Keratinocyte (primary cell): ENCODE measurements at regions not wholly inside any gene's neighbourhood (a gene's known extent, or its start where the extent isn't known, plus 50 kb on each side); places are given as distances from the start of the nearest gene placed in this dataset.

Experiments
- DNase-seq: peaks from one replicate; pipeline ENCODE4 v3.0.0-alpha.2; 2011; ENCODE audit warnings: low read depth, missing footprints, low spot score
- FAIRE-seq: peaks from 2 replicates; lab custom pipeline; 2011; peaks lifted over from hg19 to GRCh38; lab: Jason Lieb, UNC
- H2AFZ ChIP-seq: 2 replicates; pipeline ENCODE4 v1.6.0; 2012; ENCODE audit warnings: low read length, control low read depth, inconsistent platforms; ENCODE audit not compliant: control insufficient read depth
- H3K27ac ChIP-seq: 2 replicates; pipeline ENCODE4 v1.5.1; 2011; ENCODE audit warnings: low read length; ENCODE audit not compliant: control insufficient read depth, insufficient read depth
- H3K27me3 ChIP-seq: 3 replicates; pipeline ENCODE4 v1.6.0; 2011; ENCODE audit warnings: low read length; ENCODE audit not compliant: control insufficient read depth, insufficient read depth; ENCODE audit errors: extremely low read depth
- H3K36me3 ChIP-seq, 2 experiments: 2 replicates in 1 of 2; 3 replicates in 1 of 2; pipeline ENCODE4 v1.5.1; 2011; ENCODE audit warnings: low read length in 2 of 2, mild to moderate bottlenecking in 1 of 2; ENCODE audit not compliant: control insufficient read depth in 2 of 2, insufficient read depth in 2 of 2; ENCODE audit errors: extremely low read depth in 1 of 2
- H3K4me1 ChIP-seq: 3 replicates; pipeline ENCODE4 v1.5.1; 2011; ENCODE audit warnings: low read length; ENCODE audit not compliant: control insufficient read depth, insufficient read depth; ENCODE audit errors: extremely low read depth
- H3K4me2 ChIP-seq: 3 replicates; pipeline ENCODE4 v1.6.0; 2011; ENCODE audit warnings: low read depth, low read length; ENCODE audit not compliant: control insufficient read depth, insufficient read depth; ENCODE audit errors: extremely low read depth
- H3K4me3 ChIP-seq, 3 experiments: fragments of 200-600 bp in 1 of 3; sonication (generic) in 1 of 3; 2 replicates in 2 of 3; 3 replicates in 1 of 3; pipeline ENCODE4 v1.5.1; 2011 to 2016; ENCODE audit warnings: low read length in 3 of 3, mild to moderate bottlenecking in 3 of 3, control low read depth in 2 of 3, inconsistent platforms in 1 of 3, low read depth in 1 of 3, mixed read lengths in 1 of 3, mixed run types in 1 of 3, moderate library complexity in 1 of 3; ENCODE audit not compliant: control insufficient read depth in 2 of 3, insufficient read depth in 2 of 3; ENCODE audit errors: extremely low read depth in 1 of 3
- H3K79me2 ChIP-seq: 2 replicates; pipeline ENCODE4 v1.6.0; 2012; ENCODE audit warnings: low read length; ENCODE audit not compliant: control insufficient read depth, insufficient read depth
- H3K9ac ChIP-seq: 3 replicates; pipeline ENCODE4 v1.6.0; 2011; ENCODE audit warnings: low read length; ENCODE audit not compliant: control insufficient read depth, insufficient read depth; ENCODE audit errors: extremely low read depth
- H3K9me1 ChIP-seq: 3 replicates; pipeline ENCODE4 v1.6.0; 2011; ENCODE audit warnings: low read length; ENCODE audit not compliant: control insufficient read depth, insufficient read depth; ENCODE audit errors: extremely low read depth
- H3K9me3 ChIP-seq: 2 replicates; pipeline ENCODE4 v1.5.1; 2012; ENCODE audit warnings: low read depth, low read length; ENCODE audit not compliant: control insufficient read depth
- H4K20me1 ChIP-seq: 3 replicates; pipeline ENCODE4 v1.6.0; 2011; ENCODE audit warnings: low read length; ENCODE audit not compliant: control insufficient read depth, insufficient read depth; ENCODE audit errors: extremely low read depth
- EZH2 ChIP-seq: IDR thresholded peaks from one replicate; pipeline ENCODE4 v1.6.1; 2012; ENCODE audit warnings: inconsistent platforms, mild to moderate bottlenecking, low read length, moderate library complexity
- dilution Hi-C: fragments of 300-500 bp; cut with MboI; formaldehyde crosslinking; loops from one replicate; pipeline ENCODE4 v1.7.0; 2020; ENCODE audit warnings: low sequenced_read_pairs; ENCODE audit not compliant: extremely low pct_ligation_motif_present
- TF ChIP-seq, protein P1 (sequence below), 3 experiments: IDR thresholded peaks in 1 of 3; conservative IDR thresholded peaks in 1 of 3; optimal IDR thresholded peaks in 1 of 3; 2 replicates in 2 of 3; 3 replicates in 1 of 3; pipeline versions ENCODE3 to v1.5.1; 2011; ENCODE audit warnings: low read length in 3 of 3, mild to moderate bottlenecking in 3 of 3, moderate library complexity in 2 of 3, control low read depth in 1 of 3, inconsistent platforms in 1 of 3; ENCODE audit not compliant: insufficient read depth in 2 of 3; ENCODE audit errors: extremely low read depth in 1 of 3

DNA sequence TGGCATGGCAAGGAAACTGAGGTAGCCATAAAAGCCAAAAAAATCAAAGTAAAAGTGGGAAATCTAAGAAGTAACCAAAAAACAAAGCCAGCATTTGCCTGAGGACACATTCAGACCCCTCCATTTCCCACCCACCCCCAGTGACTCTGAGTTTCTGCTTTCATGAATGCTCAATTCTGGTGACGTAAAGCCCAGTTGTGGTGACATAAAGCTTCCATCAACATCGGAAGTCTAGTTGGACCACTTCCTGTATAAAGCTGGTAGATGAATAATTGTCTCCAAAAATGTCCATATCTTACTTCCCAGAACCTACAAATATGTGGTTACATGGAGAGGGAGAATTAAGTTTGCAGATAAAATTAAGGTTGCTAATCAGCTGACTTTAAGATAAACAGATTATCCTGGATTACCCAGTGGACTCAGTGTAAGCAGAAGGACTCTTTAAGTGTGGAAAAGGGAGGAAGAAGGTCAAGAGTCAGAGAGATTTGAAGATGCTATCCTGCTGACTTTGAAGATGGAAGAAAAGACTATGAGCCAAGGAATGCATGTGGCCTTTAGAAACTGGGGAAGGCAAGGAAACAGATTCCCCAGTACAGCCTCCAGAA is 62.0 kb upstream of the ST3GAL6 start:
- H3K4me3 ChIP-seq, result no peak overlapping the region
- H3K36me3 ChIP-seq, result no peaks in the 10 kb centered on the region
- no peaks in the 10 kb centered on the region for H3K9me1 ChIP-seq
- H2AFZ ChIP-seq, result no peak overlapping the region
- no peaks in the 10 kb centered on the region for H4K20me1 ChIP-seq
- no peak for TF ChIP-seq EZH2
- TF ChIP-seq, protein P1, sequence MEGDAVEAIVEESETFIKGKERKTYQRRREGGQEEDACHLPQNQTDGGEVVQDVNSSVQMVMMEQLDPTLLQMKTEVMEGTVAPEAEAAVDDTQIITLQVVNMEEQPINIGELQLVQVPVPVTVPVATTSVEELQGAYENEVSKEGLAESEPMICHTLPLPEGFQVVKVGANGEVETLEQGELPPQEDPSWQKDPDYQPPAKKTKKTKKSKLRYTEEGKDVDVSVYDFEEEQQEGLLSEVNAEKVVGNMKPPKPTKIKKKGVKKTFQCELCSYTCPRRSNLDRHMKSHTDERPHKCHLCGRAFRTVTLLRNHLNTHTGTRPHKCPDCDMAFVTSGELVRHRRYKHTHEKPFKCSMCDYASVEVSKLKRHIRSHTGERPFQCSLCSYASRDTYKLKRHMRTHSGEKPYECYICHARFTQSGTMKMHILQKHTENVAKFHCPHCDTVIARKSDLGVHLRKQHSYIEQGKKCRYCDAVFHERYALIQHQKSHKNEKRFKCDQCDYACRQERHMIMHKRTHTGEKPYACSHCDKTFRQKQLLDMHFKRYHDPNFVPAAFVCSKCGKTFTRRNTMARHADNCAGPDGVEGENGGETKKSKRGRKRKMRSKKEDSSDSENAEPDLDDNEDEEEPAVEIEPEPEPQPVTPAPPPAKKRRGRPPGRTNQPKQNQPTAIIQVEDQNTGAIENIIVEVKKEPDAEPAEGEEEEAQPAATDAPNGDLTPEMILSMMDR (optimal IDR thresholded peaks at IDR 0.05 in 1 of 3, IDR thresholded peaks at IDR 0.05 in 1 of 3, conservative IDR thresholded peaks at IDR 0.05 in 1 of 3; ENCODE audit: extremely low read depth in 1 of 3, insufficient read depth in 2 of 3, low read length in 3 of 3), result no peak
- H3K4me1 ChIP-seq, result peaks cover 12% of the 10 kb centered on the region
- no peaks in the 10 kb centered on the region for H3K79me2 ChIP-seq
- dilution Hi-C loops, result no loop called here
- no peak for FAIRE-seq
- DNase-seq, result no peak
- no peaks in the 10 kb centered on the region for H3K27me3 ChIP-seq
- no peak overlapping the region for H3K27ac ChIP-seq
- H3K9me3 ChIP-seq, result no peaks in the 10 kb centered on the region
- no peak overlapping the region for H3K4me2 ChIP-seq
- H3K9ac ChIP-seq, result no peak overlapping the region

DNA sequence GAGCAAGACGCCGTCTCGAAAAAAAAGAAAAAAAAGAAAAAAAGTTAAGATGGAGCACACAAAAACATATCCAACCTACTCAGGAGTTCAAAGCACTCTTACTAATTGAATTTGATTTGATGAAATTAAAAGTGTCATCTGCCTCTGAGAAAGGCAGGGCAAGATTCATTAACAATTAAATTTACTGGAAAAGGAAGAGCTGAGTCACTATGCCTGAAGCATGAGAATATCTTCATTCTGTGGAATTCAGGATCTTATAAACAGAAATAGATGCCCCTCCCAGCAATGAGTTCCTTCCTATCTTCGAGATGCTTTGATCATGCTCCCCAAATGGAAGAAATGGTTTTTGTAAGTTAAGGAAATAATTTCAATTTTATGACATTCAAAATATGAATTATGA is 61.0 kb upstream of the ST3GAL6 start:
- TF ChIP-seq, protein P1 (optimal IDR thresholded peaks at IDR 0.05 in 1 of 3, IDR thresholded peaks at IDR 0.05 in 1 of 3, conservative IDR thresholded peaks at IDR 0.05 in 1 of 3; ENCODE audit: extremely low read depth in 1 of 3, insufficient read depth in 2 of 3, low read length in 3 of 3), result no peak
- no peak for TF ChIP-seq EZH2
- dilution Hi-C loops, result no loop called here
- no peaks in the 10 kb centered on the region for H3K9me3 ChIP-seq
- no peak overlapping the region for H3K27ac ChIP-seq
- no peaks in the 10 kb centered on the region for H3K36me3 ChIP-seq
- FAIRE-seq, result no peak
- no peak overlapping the region for H3K4me3 ChIP-seq
- peaks cover 11% of the 10 kb centered on the region for H3K4me1 ChIP-seq
- no peak overlapping the region for H3K4me2 ChIP-seq
- H3K27me3 ChIP-seq, result no peaks in the 10 kb centered on the region
- H3K9me1 ChIP-seq, result no peaks in the 10 kb centered on the region
- no peak overlapping the region for H3K9ac ChIP-seq
- H2AFZ ChIP-seq, result no peak overlapping the region
- H4K20me1 ChIP-seq, result no peaks in the 10 kb centered on the region
- no peak for DNase-seq
- no peaks in the 10 kb centered on the region for H3K79me2 ChIP-seq
